ENCODE measurements at regions not wholly inside any gene's neighbourhood (a gene's known extent, or its start where the extent isn't known, plus 50 kb on each side); places are given as distances from the start of the nearest gene placed in this dataset.

DNA sequence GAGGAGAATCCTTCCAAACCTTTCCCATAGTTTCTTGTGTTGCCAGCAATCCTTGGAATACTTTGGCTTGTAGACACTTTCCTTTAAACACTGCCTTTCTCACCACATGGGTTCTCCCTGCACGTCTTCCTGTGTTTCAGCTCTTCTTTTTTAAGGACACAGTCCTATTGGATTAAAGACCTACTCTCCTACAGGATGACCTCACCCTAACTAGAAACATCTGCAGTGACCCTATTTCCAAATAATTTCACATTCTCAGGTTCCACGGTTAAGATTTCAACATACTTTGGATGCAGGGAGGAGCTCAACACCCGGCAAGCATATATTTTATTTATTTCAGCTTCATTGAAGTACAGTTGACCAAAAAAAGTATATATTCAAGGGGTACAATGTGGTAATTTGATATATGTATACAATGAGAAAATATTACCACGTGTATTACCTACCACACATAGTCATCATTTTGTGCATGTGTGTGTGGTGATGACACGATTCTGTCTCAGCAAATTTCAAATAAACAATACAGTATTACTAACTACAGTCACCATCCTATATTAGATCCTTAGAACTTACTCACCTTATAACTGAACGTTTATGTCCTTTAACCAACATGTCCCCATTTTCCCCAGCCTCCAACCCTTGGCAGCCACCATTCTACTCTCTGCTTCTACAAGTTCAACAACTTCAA, 745.0 kb downstream of the CBLN2 start:
- in situ Hi-C loops (cut with MboI; ENCODE audit: low sequenced_read_pairs) = no loop called here

GRCh38 chr18:71797554-71797953, 746.6 kb downstream of the CBLN2 start:
- in situ Hi-C loops (cut with MboI; ENCODE audit: low sequenced_read_pairs) = no loop called here

DNA sequence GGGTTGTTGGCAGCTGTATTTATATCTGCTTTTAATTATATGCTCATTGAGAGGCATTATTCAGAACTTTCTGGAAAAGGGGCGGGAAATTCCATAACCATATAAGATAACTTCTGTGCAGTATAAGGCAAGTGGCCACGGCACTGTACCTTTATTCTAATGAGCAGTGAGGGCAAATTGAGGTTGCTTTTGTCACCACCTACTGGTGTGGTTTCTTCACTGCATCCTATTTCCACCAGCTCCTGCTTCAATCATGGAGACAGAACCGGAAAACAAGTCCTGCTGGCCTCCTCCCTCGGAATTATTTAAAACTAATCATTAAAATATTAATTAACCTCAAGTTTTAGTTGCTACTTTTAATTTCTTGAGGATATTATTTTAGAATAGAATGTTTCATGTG, 759.4 kb downstream of the CBLN2 start:
- in situ Hi-C loops (cut with MboI; ENCODE audit: low sequenced_read_pairs) = no loop called here

DNA sequence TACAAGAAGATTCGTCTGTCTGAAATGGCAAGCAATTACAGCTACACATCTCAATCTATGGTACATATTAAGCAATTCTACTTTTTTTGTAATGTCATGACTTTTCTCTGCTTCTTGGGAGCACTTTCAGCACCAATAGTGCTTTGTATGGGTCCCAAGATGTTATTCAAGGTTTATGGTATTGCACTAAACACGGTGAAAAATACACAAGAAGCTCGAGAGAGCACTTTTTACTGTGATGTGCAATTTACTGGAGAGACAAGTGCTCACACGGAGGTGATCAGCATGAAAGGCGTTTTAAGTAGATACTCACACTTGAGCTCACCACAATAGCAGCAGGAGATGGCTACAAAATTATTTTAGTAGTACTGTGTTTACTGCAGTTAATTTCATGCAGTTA, 783.6 kb downstream of the CBLN2 start:
- in situ Hi-C loops (cut with MboI; ENCODE audit: low sequenced_read_pairs) = no loop called here

- in situ Hi-C loops (cut with MboI; ENCODE audit: low sequenced_read_pairs) = no loop called here
Observed at GRCh38 chr18:71754246-71754645, 789.9 kb downstream of the CBLN2 start.

DNA sequence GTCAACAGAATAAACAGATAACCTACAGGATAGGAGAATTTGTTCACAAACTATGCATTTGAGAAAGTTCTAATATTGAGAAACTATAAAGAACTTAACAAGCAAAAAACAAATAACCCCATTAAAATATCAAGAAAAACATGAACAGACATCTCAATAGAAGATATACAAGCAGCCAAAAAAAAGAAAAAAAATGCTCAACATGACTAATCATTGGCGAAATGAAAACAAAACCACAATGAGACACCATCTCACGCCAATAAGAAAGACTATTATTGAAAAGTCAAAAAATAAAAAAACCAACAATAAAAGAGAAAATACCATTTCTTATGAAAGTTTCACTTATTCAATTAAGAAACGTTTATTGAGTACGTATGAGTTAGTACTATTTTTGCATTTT, 800.5 kb downstream of the CBLN2 start:
- in situ Hi-C loops (cut with MboI; ENCODE audit: low sequenced_read_pairs) = no loop called here

- in situ Hi-C loops (cut with MboI; ENCODE audit: low sequenced_read_pairs) = no loop called here
Observed at GRCh38 chr18:71729611-71730010, 814.5 kb downstream of the CBLN2 start.

GRCh38 chr18:71727909-71728308, 816.2 kb downstream of the CBLN2 start:
- in situ Hi-C loops (cut with MboI; ENCODE audit: low sequenced_read_pairs) = no loop called here

- in situ Hi-C loops (cut with MboI; ENCODE audit: low sequenced_read_pairs) = no loop called here
Observed at GRCh38 chr18:71725256-71725655, 818.9 kb downstream of the CBLN2 start.

GRCh38 chr18:71707985-71708500, 836.1 kb downstream of the CBLN2 start:
- in situ Hi-C loops (cut with MboI; ENCODE audit: low sequenced_read_pairs) = no loop called here

GRCh38 chr18:71707400-71707799, 836.7 kb downstream of the CBLN2 start:
- in situ Hi-C loops (cut with MboI; ENCODE audit: low sequenced_read_pairs) = no loop called here

- in situ Hi-C loops (cut with MboI; ENCODE audit: low sequenced_read_pairs) = no loop called here
Observed at GRCh38 chr18:71689416-71690160, 854.6 kb downstream of the CBLN2 start.

DNA sequence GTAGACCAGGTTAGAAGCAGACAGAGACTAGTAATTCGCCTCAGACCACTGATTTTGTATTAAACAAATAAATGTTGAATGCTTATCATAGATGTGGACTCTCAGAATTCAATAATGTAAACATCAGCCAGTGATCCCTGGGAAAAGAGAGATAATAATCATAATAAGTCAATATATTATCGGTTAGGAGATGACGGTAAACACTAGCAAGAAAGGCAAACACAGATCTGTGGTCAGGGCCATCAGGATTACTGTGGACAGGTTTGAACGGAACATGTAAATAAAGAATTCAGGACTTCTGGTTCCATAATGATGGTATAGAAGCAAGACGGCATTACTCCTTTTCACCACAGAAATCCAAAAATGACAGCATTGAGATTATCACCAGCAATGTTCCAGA, 861.6 kb downstream of the CBLN2 start:
- in situ Hi-C loops (cut with MboI; ENCODE audit: low sequenced_read_pairs) = no loop called here

- in situ Hi-C loops (cut with MboI; ENCODE audit: low sequenced_read_pairs) = no loop called here
Observed at GRCh38 chr18:71678144-71678543, 866.0 kb downstream of the CBLN2 start.

GRCh38 chr18:71673954-71674353, 870.2 kb downstream of the CBLN2 start:
- in situ Hi-C loops (cut with MboI; ENCODE audit: low sequenced_read_pairs) = no loop called here

GRCh38 chr18:71673498-71673897, 870.6 kb downstream of the CBLN2 start:
- in situ Hi-C loops (cut with MboI; ENCODE audit: low sequenced_read_pairs) = no loop called here

- in situ Hi-C loops (cut with MboI; ENCODE audit: low sequenced_read_pairs) = no loop called here
Observed at GRCh38 chr18:71666481-71666880, 877.7 kb downstream of the CBLN2 start.

DNA sequence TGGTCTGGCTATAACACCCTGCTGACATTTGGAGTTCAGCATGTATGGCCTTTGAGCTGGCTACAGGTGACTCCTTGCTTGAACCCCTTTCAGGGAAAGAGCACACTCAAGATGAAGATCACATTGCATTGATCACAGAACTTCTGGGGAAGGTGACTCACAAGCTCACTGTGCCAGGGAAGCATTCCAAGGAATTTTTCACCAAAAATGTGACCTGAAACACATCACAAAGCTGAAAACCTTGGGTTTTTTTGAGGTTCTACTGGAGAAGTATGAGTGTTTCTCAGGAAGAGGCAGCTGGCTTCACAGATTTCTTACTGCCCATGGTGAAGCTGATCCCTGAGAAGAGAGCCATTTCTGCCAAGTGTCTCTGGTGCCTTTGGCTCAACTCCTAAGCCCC, 879.0 kb downstream of the CBLN2 start:
- in situ Hi-C loops (cut with MboI; ENCODE audit: low sequenced_read_pairs) = no loop called here

DNA sequence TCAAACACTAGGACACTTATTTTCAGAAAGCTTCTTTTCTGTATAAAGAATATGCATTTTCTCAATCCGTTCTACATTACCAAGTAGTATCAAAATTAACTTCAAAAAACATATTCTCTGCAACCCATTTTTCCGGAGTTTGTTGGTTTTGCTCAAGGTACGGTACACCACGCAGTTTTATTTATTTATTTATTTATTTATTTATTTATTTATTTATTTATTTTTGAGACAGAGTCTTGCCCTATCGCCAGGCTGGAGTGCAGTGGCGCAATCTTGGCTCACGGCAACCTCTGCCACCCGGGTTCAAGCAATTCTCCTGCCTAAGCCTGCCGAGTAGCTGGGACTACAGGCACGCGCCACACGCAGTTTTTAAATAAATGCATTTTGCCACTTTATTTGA, 900.3 kb downstream of the CBLN2 start:
- in situ Hi-C loops (cut with MboI; ENCODE audit: low sequenced_read_pairs) = no loop called here

- in situ Hi-C loops (cut with MboI; ENCODE audit: low sequenced_read_pairs) = no loop called here
Observed at GRCh38 chr18:71630696-71631095, 913.4 kb downstream of the CBLN2 start.

GRCh38 chr18:71625556-71626090, 918.5 kb downstream of the CBLN2 start:
- in situ Hi-C loops (cut with MboI; ENCODE audit: low sequenced_read_pairs) = no loop called here

- in situ Hi-C loops (cut with MboI; ENCODE audit: low sequenced_read_pairs) = no loop called here
Observed at GRCh38 chr18:71598374-71598773, 945.8 kb downstream of the CBLN2 start.
